H1 (cell line): ENCODE measurements at regions not wholly inside any gene's neighbourhood (a gene's known extent, or its start where the extent isn't known, plus 50 kb on each side); places are given as distances from the start of the nearest gene placed in this dataset.
"Not testable (repeated sequence)": the region's sequence is repeated elsewhere in the genome, so short reads cannot be mapped to it uniquely, and the experiment has no call there.

Experiments
- CTCF ChIA-PET: fragments of 300-600 bp; sonication (Branson Sonifier 250); formaldehyde crosslinking; loops from one replicate; lab custom pipeline; 2021; ENCODE audit not compliant: partially characterized antibody; lab: Charles Lee
- POLR2A ChIA-PET: fragments of 300-600 bp; sonication (Branson Sonifier 250); formaldehyde crosslinking; loops from one replicate; lab custom pipeline; 2021; ENCODE audit warnings: inconsistent platforms; ENCODE audit not compliant: partially characterized antibody; lab: Charles Lee
- DNase-seq, 2 experiments: peaks; one replicate each; pipeline versions ENCODE4 v3.0.0 to v3.0.0-alpha.2; 2010 to 2022; ENCODE audit warnings: low spot score in 2 of 2, low read depth in 1 of 2, mixed read lengths in 1 of 2
- FAIRE-seq: peaks from 2 replicates; lab custom pipeline; 2011; peaks lifted over from hg19 to GRCh38; lab: Jason Lieb, UNC
- H2AFZ ChIP-seq: 2 replicates; pipeline ENCODE4 v1.8.1; 2012; ENCODE audit warnings: low read length, inconsistent platforms
- H2AK5ac ChIP-seq: 2 replicates; pipeline ENCODE4 v1.6.1; 2013; ENCODE audit warnings: low read depth, low read length
- H2BK120ac ChIP-seq: replicated peaks from 2 replicates; pipeline ENCODE3; 2013; ENCODE audit warnings: low read depth, low read length, inconsistent platforms
- H2BK12ac ChIP-seq: 2 replicates; pipeline ENCODE4 v1.6.1; 2013; ENCODE audit warnings: low read depth, low read length
- H2BK15ac ChIP-seq: 2 replicates; pipeline ENCODE4 v1.6.1; 2013; ENCODE audit warnings: low read length
- H2BK20ac ChIP-seq: 2 replicates; pipeline ENCODE4 v1.6.1; 2013; ENCODE audit warnings: low read length
- H2BK5ac ChIP-seq: 2 replicates; pipeline ENCODE4 v1.6.1; 2013; ENCODE audit warnings: low read depth, low read length
- H3K14ac ChIP-seq: 2 replicates; pipeline ENCODE4 v1.6.1; 2013; ENCODE audit warnings: inconsistent platforms; ENCODE audit not compliant: insufficient read length
- H3K18ac ChIP-seq: 2 replicates; pipeline ENCODE4 v1.6.1; 2013; ENCODE audit warnings: low read length; ENCODE audit errors: extremely low read depth
- H3K23ac ChIP-seq: 2 replicates; pipeline ENCODE4 v1.6.1; 2013; ENCODE audit warnings: inconsistent platforms; ENCODE audit not compliant: insufficient read length
- H3K23me2 ChIP-seq: 2 replicates; pipeline ENCODE4 v1.6.1; 2013; ENCODE audit warnings: low read depth, low read length
- H3K27ac ChIP-seq: 2 replicates; pipeline ENCODE4 v1.6.1; 2011; ENCODE audit warnings: low read depth, low read length, inconsistent platforms
- H3K27me3 ChIP-seq, 4 experiments: replicated peaks in 1 of 4; 1 replicate in 1 of 4; 2 replicates in 3 of 4; pipeline versions ENCODE4 v1.6.1 to v1.8.1; 2011 to 2013; ENCODE audit warnings: low read length in 3 of 4, mild to moderate bottlenecking in 3 of 4, inconsistent platforms in 2 of 4, mixed read lengths in 2 of 4, moderate library complexity in 1 of 4; ENCODE audit not compliant: control insufficient read depth in 3 of 4, insufficient read depth in 3 of 4; ENCODE audit errors: extremely low read depth in 1 of 4
- H3K36me3 ChIP-seq, 4 experiments: 2 replicates each; pipeline versions ENCODE4 v1.6.1 to v1.8.1; 2011 to 2013; ENCODE audit warnings: mild to moderate bottlenecking in 4 of 4, low read length in 3 of 4, moderate library complexity in 2 of 4, control low read depth in 1 of 4, inconsistent platforms in 1 of 4; ENCODE audit not compliant: insufficient read depth in 4 of 4, control insufficient read depth in 2 of 4
- H3K4ac ChIP-seq: replicated peaks from 2 replicates; pipeline ENCODE3; 2013; ENCODE audit warnings: low read length, low read depth, mixed read lengths, inconsistent platforms; ENCODE audit not compliant: insufficient read length
- H3K4me1 ChIP-seq, 4 experiments: replicated peaks in 1 of 4; 1 replicate in 1 of 4; 2 replicates in 3 of 4; pipeline versions ENCODE4 v1.6.1 to v1.8.1; 2011 to 2013; ENCODE audit warnings: low read length in 3 of 4, inconsistent platforms in 2 of 4, mixed read lengths in 1 of 4; ENCODE audit not compliant: insufficient read depth in 4 of 4, control insufficient read depth in 3 of 4
- H3K4me2 ChIP-seq, 2 experiments: 2 replicates each; pipeline versions ENCODE4 v1.6.1 to v1.8.1; 2011 to 2013; ENCODE audit warnings: low read depth in 2 of 2, low read length in 2 of 2, control low read depth in 1 of 2, inconsistent platforms in 1 of 2, mild to moderate bottlenecking in 1 of 2; ENCODE audit not compliant: insufficient read depth in 1 of 2
- H3K4me3 ChIP-seq, 4 experiments: fragments of 200-600, 300-600 bp in 1 of 4; sonication (generic), shearing (Covaris generic), sonication (Bioruptor Twin) in 1 of 4; 2 replicates each; pipeline versions ENCODE4 v1.5.1 to v1.8.1; 2011 to 2016; ENCODE audit warnings: low read length in 4 of 4, low read depth in 3 of 4, control low read depth in 2 of 4, inconsistent platforms in 2 of 4, mild to moderate bottlenecking in 2 of 4, mixed read lengths in 1 of 4, moderate library complexity in 1 of 4; ENCODE audit not compliant: insufficient read depth in 2 of 4; ENCODE audit errors: extremely low read depth in 1 of 4
- H3K56ac ChIP-seq: replicated peaks from 2 replicates; pipeline ENCODE3; 2013; ENCODE audit warnings: low read depth, mild to moderate bottlenecking, mixed read lengths, low read length, inconsistent platforms; ENCODE audit not compliant: insufficient read length
- H3K79me1 ChIP-seq: 2 replicates; pipeline ENCODE4 v1.6.1; 2013; ENCODE audit warnings: low read depth, low read length, control low read depth
- H3K79me2 ChIP-seq, 2 experiments: 2 replicates each; pipeline versions ENCODE4 v1.6.1 to v1.8.1; 2012 to 2013; ENCODE audit warnings: low read length in 2 of 2, mild to moderate bottlenecking in 2 of 2, inconsistent platforms in 1 of 2; ENCODE audit not compliant: insufficient read depth in 2 of 2, control insufficient read depth in 1 of 2
- H3K9ac ChIP-seq, 4 experiments: replicated peaks in 1 of 4; 1 replicate in 1 of 4; 2 replicates in 3 of 4; pipeline versions ENCODE4 v1.6.1 to v1.8.1; 2011 to 2013; ENCODE audit warnings: low read depth in 3 of 4, low read length in 3 of 4, control low read depth in 2 of 4, mild to moderate bottlenecking in 2 of 4, moderate library complexity in 2 of 4, inconsistent platforms in 1 of 4; ENCODE audit errors: extremely low read depth in 1 of 4
- H3K9me3 ChIP-seq, 2 experiments: 2 replicates each; pipeline versions ENCODE4 v1.6.1 to v1.8.1; 2012 to 2013; ENCODE audit warnings: mild to moderate bottlenecking in 2 of 2, moderate library complexity in 2 of 2, control low read depth in 1 of 2, inconsistent platforms in 1 of 2, low read depth in 1 of 2, low read length in 1 of 2, mixed read lengths in 1 of 2; ENCODE audit not compliant: insufficient read depth in 2 of 2
- H4K20me1 ChIP-seq, 2 experiments: replicated peaks in 1 of 2; 2 replicates each; pipeline versions ENCODE3 to v1.8.1; 2011 to 2013; ENCODE audit warnings: inconsistent platforms in 2 of 2, low read length in 2 of 2, mild to moderate bottlenecking in 1 of 2; ENCODE audit not compliant: insufficient read depth in 2 of 2, control insufficient read depth in 1 of 2
- H4K5ac ChIP-seq: 2 replicates; pipeline ENCODE4 v1.6.1; 2013; ENCODE audit warnings: low read length, low read depth, mixed read lengths, inconsistent platforms; ENCODE audit not compliant: insufficient read length
- H4K8ac ChIP-seq: 2 replicates; pipeline ENCODE4 v1.8.0; 2013; ENCODE audit warnings: mild to moderate bottlenecking, moderate library complexity, low read length, inconsistent platforms; ENCODE audit not compliant: insufficient read depth; ENCODE audit errors: extremely low read depth
- H4K91ac ChIP-seq: replicated peaks from 2 replicates; pipeline ENCODE3; 2013; ENCODE audit warnings: low read length, mixed read lengths, inconsistent platforms; ENCODE audit not compliant: insufficient read length
- WGBS, 2 experiments: shearing (Covaris generic) in 1 of 2; methylation state at CpG; one replicate each; pipeline versions ENCODE4 v1.1.6 to v1.1.7; 2013 to 2015; ENCODE audit warnings: low lambda C conversion rate in 2 of 2, mixed read lengths in 2 of 2, inconsistent platforms in 1 of 2, low coverage in 1 of 2, missing lambda C conversion rate in 1 of 2; ENCODE audit not compliant: insufficient replicate concordance in 2 of 2, insufficient coverage in 1 of 2, insufficient read length in 1 of 2; ENCODE audit errors: extremely low coverage in 1 of 2, missing lambda C conversion rate in 1 of 2; 5-methylcytosine and 5-hydroxymethylcytosine counted together

DNA sequence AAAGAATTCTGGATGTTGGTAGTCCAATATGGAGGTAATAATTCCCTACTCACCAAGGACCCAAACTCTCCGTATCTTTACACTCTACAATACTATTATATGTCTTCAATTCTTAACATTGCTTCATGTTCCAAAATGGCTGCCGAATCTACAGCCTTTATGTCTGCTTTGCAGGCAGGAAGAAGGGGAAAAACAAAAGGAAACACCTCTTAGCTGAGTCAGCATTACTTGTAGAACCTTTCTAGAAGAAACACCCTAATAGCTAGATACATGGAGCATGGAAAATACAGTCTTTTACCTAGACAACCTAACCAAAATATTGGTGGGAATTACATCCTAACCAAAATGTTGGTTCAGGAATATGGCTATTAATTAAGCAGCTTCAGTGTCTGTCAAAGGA, 298.0 kb downstream of the OR4C45 start:
- H3K79me1 ChIP-seq, POLR2A ChIA-PET, H3K4ac ChIP-seq, H2AFZ ChIP-seq, H3K27me3 ChIP-seq, H3K23me2 ChIP-seq, H3K56ac ChIP-seq, H3K4me2 ChIP-seq, H3K18ac ChIP-seq, H4K20me1 ChIP-seq, H4K91ac ChIP-seq, H3K27ac ChIP-seq, H3K4me1 ChIP-seq, H3K79me2 ChIP-seq, H2AK5ac ChIP-seq, CTCF ChIA-PET, DNase-seq, H4K8ac ChIP-seq, H4K5ac ChIP-seq, H2BK20ac ChIP-seq, H2BK5ac ChIP-seq, H3K4me3 ChIP-seq, H3K36me3 ChIP-seq, H2BK120ac ChIP-seq, H3K23ac ChIP-seq, H2BK15ac ChIP-seq, H3K14ac ChIP-seq, H3K9ac ChIP-seq, H2BK12ac ChIP-seq, FAIRE-seq: not testable (repeated sequence)
- WGBS, 2 experiments, result 75% methylated on average over 2 of the region's 2 CpGs; no CpG with 5 or more reads in 1 of the 2 experiments
- peaks cover 44 to 54% of the 10 kb centered on the region in 2 experiments for H3K9me3 ChIP-seq
